GM23248 (cell line): ENCODE measurements at regions not wholly inside any gene's neighbourhood (a gene's known extent, or its start where the extent isn't known, plus 50 kb on each side); places are given as distances from the start of the nearest gene placed in this dataset.

Experiments used
- DNase-seq: peaks from one replicate; pipeline ENCODE4 v3.0.0-alpha.2; 2015
- H2AFZ ChIP-seq: fragments of 200-600 bp; sonication (generic); 2 replicates; pipeline ENCODE4 v1.6.1; 2016; ENCODE audit warnings: antibody characterized with exemption
- H3F3A ChIP-seq: fragments of 200-600 bp; sonication (generic); 2 replicates; pipeline ENCODE4 v1.6.1; 2016; ENCODE audit warnings: mild to moderate bottlenecking, antibody characterized with exemption, mixed run types; ENCODE audit not compliant: insufficient read depth
- H3K27ac ChIP-seq: fragments of 200-600 bp; sonication (generic); 2 replicates; pipeline ENCODE4 v1.5.1; 2016; ENCODE audit warnings: mild to moderate bottlenecking
- H3K27me3 ChIP-seq: fragments of 200-600 bp; sonication (generic); replicated peaks from 2 replicates; pipeline ENCODE4 v1.6.1; 2016; ENCODE audit warnings: mild to moderate bottlenecking; ENCODE audit not compliant: insufficient read depth
- H3K36me3 ChIP-seq: fragments of 200-600 bp; sonication (generic); 2 replicates; pipeline ENCODE4 v1.6.1; 2016; ENCODE audit warnings: low read depth, mild to moderate bottlenecking
- H3K4me1 ChIP-seq: fragments of 200-600 bp; sonication (generic); 2 replicates; pipeline ENCODE4 v1.6.1; 2016; ENCODE audit warnings: mild to moderate bottlenecking; ENCODE audit not compliant: insufficient read depth
- H3K4me2 ChIP-seq: fragments of 200-600 bp; sonication (generic); one replicate; pipeline ENCODE4 v1.6.1; 2016; ENCODE audit warnings: mild to moderate bottlenecking; ENCODE audit not compliant: unreplicated experiment
- H3K4me3 ChIP-seq: fragments of 200-600 bp; sonication (generic); 2 replicates; pipeline ENCODE4 v1.5.1; 2016; ENCODE audit warnings: mild to moderate bottlenecking
- H3K79me2 ChIP-seq: fragments of 200-600 bp; sonication (generic); 2 replicates; pipeline ENCODE4 v1.6.1; 2016; ENCODE audit warnings: mild to moderate bottlenecking; ENCODE audit not compliant: insufficient read depth
- H3K9ac ChIP-seq: fragments of 200-600 bp; sonication (generic); 2 replicates; pipeline ENCODE4 v1.6.1; 2016; ENCODE audit warnings: mild to moderate bottlenecking
- H3K9me2 ChIP-seq: fragments of 200-600 bp; sonication (generic); 2 replicates; pipeline ENCODE4 v1.6.1; 2016; ENCODE audit warnings: mixed run types, mild to moderate bottlenecking, moderate library complexity; ENCODE audit not compliant: insufficient read depth
- H3K9me3 ChIP-seq: fragments of 200-600 bp; sonication (generic); one replicate; pipeline ENCODE4 v1.6.1; 2017; ENCODE audit warnings: low read depth
- H4K20me1 ChIP-seq: fragments of 200-600 bp; sonication (generic); 2 replicates; pipeline ENCODE4 v1.6.0; 2016; ENCODE audit not compliant: insufficient read depth
- EZH2 ChIP-seq: fragments of 200-600 bp; sonication (generic); IDR thresholded peaks from 2 replicates; pipeline ENCODE4 v1.6.1; 2018; ENCODE audit warnings: antibody characterized with exemption, mild to moderate bottlenecking; ENCODE audit not compliant: insufficient read depth, poor library complexity, severe bottlenecking
- EZH2phosphoT487 ChIP-seq: fragments of 200-600 bp; sonication (generic); IDR thresholded peaks from 2 replicates; pipeline ENCODE4 v1.6.1; 2018; ENCODE audit warnings: antibody characterized with exemption, moderate library complexity, mild to moderate bottlenecking, low read depth; ENCODE audit not compliant: insufficient read depth
- WGBS, 2 experiments: methylation state at CpG; one replicate each; pipeline ENCODE4 v1.1.6; 2015 to 2017; ENCODE audit warnings: low lambda C conversion rate in 2 of 2, low coverage in 1 of 2; ENCODE audit errors: missing lambda C conversion rate in 2 of 2; 5-methylcytosine and 5-hydroxymethylcytosine counted together
- in situ Hi-C: fragments of 300-500 bp; cut with MboI; formaldehyde crosslinking; loops from 2 replicates; pipeline ENCODE4 v1.15.0; 2020

DNA sequence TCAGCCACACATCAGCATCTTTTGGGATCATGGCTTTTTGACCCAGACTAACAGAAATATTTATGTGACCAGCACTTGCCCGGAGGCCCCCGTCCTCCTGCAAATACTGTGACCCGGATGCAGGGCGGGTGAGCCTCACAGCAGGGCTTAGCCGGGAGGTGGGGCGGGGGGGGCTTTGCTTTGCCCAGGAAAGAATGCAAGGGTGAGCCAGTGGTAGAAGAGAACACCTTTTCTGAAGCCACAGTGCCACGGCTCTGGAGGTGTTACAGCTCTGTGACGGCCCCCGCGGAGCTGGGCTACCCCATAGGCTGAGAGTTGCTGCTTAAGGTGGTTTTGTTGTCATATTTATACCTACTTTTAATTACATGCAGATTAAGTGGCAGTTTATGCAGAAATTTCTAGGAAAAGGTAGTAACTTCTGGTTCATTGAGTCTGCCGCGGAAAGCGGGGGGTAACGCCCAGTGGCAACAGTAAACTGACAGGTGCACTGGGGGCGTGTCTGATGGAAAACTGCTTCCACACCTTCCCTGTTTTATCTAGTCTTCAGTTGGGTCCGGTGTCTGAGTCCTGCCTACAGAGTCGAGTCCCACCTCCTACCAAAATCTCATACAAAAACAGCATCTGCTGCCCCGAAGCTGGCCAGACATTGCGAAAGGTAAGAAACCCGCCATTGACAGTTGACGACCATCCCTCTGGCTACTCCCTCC, 187.9 kb downstream of the TEX29 start:
- Histone ChIP-seq H3K9me3 (no peaks in the 10 kb centered on the region), H3K9me2 (no peaks in the 10 kb centered on the region), H3K36me3 (no peaks in the 10 kb centered on the region), H3K4me3 (no peak overlapping the region), H3K27me3 (no peaks in the 10 kb centered on the region), H2AFZ (no peak overlapping the region), H3K4me2 (no peak overlapping the region), H3K79me2 (no peaks in the 10 kb centered on the region), H3F3A (no peaks in the 10 kb centered on the region), H4K20me1 (no peaks in the 10 kb centered on the region), H3K27ac (no peak overlapping the region), H3K4me1 (no peaks in the 10 kb centered on the region), H3K9ac (no peak overlapping the region)
- DNase-seq = no peak
- in situ Hi-C loops = no loop called here
- TF ChIP-seq EZH2 = no peak
- TF ChIP-seq EZH2phosphoT487 = no peak
- 45 to 46% methylated on average over 21 of the region's 21 CpGs for WGBS, 2 experiments

DNA sequence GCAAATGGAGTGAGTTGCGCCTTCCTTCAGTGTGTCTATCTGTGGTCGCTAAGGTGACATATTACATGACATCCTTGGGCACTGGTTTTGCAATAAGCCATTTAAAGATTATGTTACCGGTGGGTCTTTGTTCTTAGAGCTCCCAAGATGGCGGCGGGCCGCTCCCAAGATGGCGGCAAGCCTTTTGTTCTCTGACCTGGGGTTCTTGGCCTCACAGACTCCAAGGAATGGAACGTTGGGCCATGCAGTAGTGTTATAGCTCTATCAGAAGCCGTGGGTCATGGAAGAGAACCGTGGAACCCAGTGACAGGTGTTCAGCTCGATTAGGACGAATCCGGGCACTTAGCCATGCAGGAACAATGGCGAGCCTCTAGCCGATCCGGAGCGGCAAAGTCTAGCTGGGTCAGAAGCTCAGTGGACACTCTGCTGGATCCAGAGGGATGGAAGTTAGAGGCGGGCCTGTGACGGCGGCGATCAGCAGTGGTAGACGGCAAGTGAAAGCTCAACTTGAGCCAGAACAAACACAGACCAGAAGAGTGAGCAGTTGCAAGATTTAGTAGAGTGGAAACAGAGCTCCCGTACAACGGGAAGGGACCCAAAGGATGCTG, 188.6 kb downstream of the TEX29 start:
- Histone ChIP-seq H3F3A (no peaks in the 10 kb centered on the region), H3K4me3 (no peak overlapping the region), H3K27me3 (no peaks in the 10 kb centered on the region), H3K4me2 (no peak overlapping the region), H3K9me2 (no peaks in the 10 kb centered on the region), H3K9ac (no peak overlapping the region), H3K36me3 (no peaks in the 10 kb centered on the region), H3K27ac (no peak overlapping the region), H3K9me3 (no peaks in the 10 kb centered on the region), H4K20me1 (no peaks in the 10 kb centered on the region), H2AFZ (no peak overlapping the region), H3K79me2 (no peaks in the 10 kb centered on the region), H3K4me1 (no peaks in the 10 kb centered on the region)
- DNase-seq = no peak
- TF ChIP-seq EZH2 = no peak
- no peak for TF ChIP-seq EZH2phosphoT487
- 53 to 55% methylated on average over 24 of the region's 24 CpGs for WGBS, 2 experiments
- in situ Hi-C loops = no loop called here

DNA sequence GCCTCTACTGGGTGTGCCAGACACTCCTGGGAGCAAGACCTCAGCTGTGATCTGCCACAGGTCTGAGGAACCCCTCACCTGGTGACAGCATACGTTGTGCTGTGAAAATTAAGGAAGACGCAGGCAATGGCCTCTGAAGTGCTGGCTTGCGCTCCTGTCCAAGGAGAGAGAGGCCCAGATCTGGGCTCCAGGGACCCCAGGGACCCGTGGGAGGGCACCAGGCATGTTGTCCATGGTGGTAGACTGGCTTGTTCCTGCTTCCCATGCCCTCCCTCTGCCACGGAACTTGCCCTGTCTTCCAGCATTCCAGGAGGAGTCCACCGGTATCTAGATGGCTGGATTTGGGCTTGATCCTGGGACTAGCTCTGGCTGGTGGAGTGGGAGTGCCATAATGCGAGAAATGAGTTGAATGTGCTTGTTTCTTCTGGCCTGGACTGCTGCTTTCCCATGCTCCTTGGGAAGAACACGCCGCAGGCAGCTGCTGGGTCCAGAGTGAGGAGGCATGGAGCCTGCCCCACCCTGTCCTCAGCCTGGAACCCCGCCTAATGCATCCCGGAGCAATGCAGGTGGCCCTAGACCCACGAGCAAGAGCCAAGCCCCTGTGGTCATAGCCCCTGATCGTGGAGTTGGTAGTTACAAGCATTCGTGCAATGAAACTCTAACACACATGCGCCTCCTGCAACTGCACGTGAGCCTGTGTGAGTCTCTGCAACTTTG, 190.2 kb downstream of the TEX29 start:
- TF ChIP-seq EZH2 (no peak), EZH2phosphoT487 (no peak)
- H3K79me2 ChIP-seq = no peaks in the 10 kb centered on the region
- H3K4me1 ChIP-seq = no peaks in the 10 kb centered on the region
- no peaks in the 10 kb centered on the region for H3K9me3 ChIP-seq
- no peaks in the 10 kb centered on the region for H3K36me3 ChIP-seq
- DNase-seq = no peak
- H4K20me1 ChIP-seq = no peaks in the 10 kb centered on the region
- no peak overlapping the region for H3K9ac ChIP-seq
- no peak overlapping the region for H3K4me2 ChIP-seq
- no peaks in the 10 kb centered on the region for H3K27me3 ChIP-seq
- no peak overlapping the region for H2AFZ ChIP-seq
- no peaks in the 10 kb centered on the region for H3K9me2 ChIP-seq
- 29 to 38% methylated on average over 16 of the region's 16 CpGs for WGBS, 2 experiments
- in situ Hi-C loops = no loop called here
- no peak overlapping the region for H3K4me3 ChIP-seq
- H3K27ac ChIP-seq = no peak overlapping the region
- no peaks in the 10 kb centered on the region for H3F3A ChIP-seq

DNA sequence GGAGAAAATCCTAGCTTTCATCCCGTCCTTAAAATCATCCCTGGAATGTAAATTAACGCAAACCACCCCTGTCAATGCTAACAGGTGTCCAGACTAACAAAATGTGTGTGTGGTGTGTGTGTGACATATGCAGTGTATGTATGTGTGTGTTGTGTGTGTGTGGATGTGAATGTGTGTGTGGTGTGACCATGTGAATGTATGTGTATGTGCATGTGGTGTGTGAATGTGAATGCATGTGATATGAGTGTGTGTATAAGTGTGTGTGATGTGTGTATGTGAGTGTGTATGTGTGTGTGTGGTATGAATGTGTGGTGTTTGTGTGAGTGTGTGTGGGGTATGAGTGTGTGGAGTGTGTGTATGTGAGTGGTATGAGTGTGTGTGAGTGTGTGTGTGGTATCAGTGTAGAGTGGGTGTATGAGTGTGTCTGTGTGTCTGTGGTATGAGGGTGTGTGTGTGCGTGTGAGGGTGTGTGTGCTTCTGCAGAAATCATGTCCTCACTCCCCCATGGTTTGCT, 190.8 kb downstream of the TEX29 start:
- in situ Hi-C loops = no loop called here

More for the DNA sequence above, 190.8 kb downstream of the TEX29 start:
- Histone ChIP-seq H3K27me3 (0 out of 2 replicates have a peak, but pooled peaks cover 5% of the 10 kb centered on the region), H3K36me3 (no peaks in the 10 kb centered on the region), H3F3A (no peaks in the 10 kb centered on the region), H3K9me3 (no peaks in the 10 kb centered on the region), H3K9ac (no peak overlapping the region), H3K27ac (no peak overlapping the region), H3K79me2 (no peaks in the 10 kb centered on the region), H3K4me3 (no peak overlapping the region), H3K4me1 (no peaks in the 10 kb centered on the region), H4K20me1 (no peaks in the 10 kb centered on the region), H2AFZ (no peak overlapping the region), H3K4me2 (no peak overlapping the region), H3K9me2 (no peaks in the 10 kb centered on the region)
- TF ChIP-seq EZH2phosphoT487 (no peak), EZH2 (no peak)
- no peak for DNase-seq
- WGBS, 2 experiments = 34 to 41% methylated on average over 3 of the region's 3 CpGs
